GM19467 (cell line): ENCODE measurements at regions not wholly inside any gene's neighbourhood (a gene's known extent, or its start where the extent isn't known, plus 50 kb on each side); places are given as distances from the start of the nearest gene placed in this dataset.
"Not testable (repeated sequence)": the region's sequence is repeated elsewhere in the genome, so short reads cannot be mapped to it uniquely, and the experiment has no call there.

Source experiments
- ATAC-seq: cut with Tn5 transposase; IDR thresholded peaks from one replicate; pipeline ENCODE4 v1.9.1; 2021; ENCODE audit warnings: mild to moderate bottlenecking, moderate library complexity; ENCODE audit not compliant: unreplicated experiment

DNA sequence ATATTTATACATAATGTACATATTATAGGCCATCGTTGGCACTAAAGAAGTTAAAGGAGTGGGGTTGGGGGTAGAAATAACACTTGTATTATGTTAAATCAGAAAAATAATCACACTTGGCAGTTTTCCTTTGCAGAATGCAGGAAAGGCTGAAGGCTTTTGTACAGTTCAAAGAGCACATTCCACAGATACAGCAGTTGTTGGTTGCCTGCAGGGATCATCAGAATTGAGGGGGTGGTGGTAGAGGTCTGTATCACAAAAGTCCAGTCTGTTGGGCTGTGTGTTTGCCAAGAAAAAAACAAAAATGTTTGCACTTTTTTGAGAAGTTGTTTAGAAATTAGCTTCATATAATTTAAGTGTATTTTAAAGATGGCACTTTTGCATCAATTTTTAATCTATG is 231.8 kb upstream of the FOXP2 start:
- no peak for ATAC-seq

DNA sequence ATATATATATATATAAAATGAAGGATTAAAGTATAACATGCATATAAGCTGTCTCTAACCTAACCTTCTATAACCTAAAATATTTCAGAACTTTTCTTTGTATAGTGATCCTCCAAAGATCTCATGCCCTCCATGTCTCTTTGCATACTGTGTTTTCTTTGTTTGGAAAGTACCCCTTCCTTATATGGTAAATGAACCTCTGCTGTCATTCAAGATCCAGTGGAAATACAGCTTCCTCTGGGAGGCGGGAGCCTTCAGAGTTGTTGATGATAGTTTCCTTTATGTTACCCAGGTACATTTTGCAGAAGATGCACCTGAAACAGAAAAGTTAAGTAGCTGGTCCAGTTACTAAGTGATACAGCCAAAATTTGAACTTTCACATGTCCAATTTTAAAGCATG is 233.3 kb upstream of the FOXP2 start:
- no peak for ATAC-seq

DNA sequence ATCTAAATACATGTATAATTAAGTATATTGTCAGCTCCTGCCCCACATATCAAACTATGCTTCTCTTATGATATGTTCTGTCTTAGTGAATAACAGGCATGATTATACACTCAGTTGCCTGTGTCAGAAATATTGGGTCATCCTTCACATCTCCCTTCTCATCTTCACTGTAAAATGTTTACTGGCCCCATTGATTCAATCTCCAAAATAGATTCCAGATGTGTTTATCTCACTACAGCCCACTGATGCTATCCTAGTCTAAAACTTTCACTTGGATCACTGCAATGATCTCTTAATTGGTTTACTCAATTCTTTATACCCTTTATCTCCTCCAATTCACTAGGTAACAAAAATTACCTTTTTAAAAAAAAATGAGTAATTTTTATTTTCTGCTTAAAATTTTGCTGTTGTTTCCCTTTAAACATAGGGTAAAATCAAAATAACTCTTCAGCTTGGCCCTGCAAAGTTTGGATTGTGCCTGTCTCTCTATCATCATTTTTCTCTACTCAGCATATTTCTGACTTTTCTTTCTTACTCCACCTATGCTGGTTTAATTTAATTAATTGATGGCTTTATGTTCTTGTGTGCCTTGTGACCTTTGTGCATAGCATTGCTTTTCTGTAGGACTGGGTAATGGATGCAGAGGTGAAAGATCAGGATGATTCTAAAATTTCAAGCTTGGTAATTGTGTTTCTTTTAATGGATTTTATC is 233.9 kb upstream of the FOXP2 start:
- ATAC-seq = no peak

DNA sequence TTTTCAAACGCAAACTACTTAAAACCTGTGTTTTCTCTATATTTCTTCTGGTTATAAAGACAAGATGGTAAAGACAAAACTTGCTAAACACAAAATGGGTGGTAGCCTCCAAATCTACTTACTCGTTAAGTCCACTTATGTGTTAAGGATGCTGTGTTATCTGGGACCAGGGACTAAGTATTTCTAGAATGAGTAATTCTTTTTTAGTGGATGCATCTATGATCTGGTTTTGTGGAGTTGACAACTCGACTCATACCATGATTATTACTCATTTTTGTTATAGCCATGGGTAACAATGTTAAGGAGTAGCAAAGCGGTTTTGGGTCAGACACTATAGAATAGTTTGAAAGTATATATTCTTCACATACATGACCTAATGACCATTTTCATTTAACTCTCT is 239.5 kb upstream of the FOXP2 start:
- ATAC-seq = no peak

DNA sequence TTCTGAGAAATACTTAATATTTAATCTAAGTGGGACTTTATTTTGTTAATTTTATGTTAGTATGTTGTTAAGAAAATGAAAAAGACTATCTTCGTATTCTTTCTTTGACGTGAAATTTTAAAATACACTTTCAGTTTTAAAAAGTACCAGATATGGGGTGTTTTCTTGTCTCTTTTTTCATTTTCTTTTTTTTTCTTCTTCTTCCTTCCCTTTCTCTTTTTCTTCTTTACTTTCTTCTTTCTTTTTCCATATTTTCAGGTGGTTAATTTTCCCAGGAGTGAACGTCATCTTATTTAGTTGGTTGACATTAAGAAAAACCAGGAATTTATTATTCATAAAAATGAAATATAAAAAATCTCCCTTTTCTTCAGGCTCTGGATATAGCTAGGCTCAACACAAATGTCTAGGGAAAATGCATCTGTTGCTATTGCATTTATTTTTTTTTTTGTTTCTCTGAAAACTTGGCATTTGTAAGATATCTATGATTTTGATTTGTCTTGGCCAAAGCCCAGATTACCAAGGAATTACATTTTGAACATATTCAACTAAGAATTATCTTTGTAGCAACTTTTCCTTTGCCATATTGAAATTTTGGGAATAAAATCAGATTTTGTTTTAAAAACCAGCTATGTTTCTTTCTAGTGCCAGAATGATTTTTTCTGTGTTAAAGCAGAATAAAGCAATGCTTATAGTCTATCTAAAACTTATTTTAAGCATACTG is 241.3 kb upstream of the FOXP2 start:
- ATAC-seq = no peak

DNA sequence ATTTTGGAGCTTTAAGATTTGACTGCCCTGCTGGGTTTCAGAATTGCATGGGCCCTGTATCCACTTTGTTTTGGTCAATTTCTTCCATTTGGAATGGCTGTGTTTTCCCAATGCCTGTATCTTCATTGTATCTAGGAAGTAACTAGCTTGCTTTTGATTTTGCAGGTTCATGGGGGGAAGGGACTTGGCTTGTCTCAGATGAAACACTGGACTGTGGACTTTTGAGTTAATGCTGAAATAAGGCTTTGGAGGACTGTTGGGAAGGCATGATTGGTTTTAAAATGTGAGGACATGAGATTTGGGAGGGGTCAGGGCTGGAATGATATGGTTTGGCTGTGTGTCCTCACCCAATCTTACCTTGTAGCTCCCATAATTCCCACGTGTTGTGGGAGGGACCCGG is 245.2 kb upstream of the FOXP2 start:
- ATAC-seq = not testable (repeated sequence)

DNA sequence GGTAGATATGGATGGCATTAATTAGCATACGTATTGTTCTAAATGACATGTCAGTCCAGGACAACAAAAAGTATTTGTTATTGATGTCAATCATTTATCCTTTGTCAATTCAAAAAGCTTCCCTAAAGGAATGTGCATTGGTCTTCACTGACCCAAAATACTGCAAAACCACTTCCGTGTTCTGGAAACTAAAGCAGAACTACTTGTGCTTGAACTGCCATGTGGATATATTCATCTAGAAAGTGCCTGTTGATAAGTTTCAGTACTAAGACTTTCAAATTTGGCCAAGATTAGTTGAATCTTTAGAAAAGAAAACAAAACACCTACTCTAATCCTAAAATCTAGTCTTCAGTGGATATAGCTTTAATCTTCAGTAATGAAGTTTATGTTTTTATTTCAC is 242.1 kb upstream of the PPP1R3A start:
- no peak for ATAC-seq

DNA sequence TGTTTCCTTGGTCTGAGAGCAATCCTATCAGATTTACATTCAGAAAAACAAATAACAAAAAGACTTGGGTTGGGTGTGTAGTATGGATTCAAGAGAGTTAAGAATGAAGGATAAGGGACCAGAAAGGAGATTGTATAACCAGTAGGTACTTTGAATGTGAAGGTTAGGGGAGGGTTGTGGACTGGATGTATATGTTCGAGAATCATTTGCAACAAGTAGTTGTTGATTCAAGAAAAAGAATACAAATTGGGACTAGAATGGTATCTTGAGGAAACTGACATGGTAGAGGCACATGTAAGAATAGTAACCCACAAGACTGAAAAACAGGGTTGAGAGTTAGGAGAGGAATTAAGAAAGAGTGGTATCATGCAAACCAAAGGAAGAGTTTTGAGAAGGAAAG is 240.0 kb upstream of the PPP1R3A start:
- ATAC-seq = no peak

DNA sequence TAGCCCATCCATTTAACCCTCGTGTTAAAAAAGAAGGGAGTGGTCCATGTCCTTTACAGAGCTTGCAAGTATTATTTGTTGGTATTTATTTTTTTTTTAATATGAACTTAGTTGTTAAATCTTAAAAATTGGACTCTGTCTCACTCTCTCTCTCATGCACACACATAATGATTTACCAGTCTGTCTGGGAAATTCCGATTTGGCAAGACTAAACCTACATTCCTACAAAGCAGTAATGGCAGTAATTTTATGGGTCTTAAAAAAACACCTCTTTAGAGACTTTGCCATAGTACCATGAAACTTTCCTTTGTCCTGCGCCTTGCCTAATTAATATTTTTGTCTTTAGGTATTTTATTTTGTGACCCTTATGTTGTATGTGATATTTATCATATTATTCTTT is 239.5 kb upstream of the PPP1R3A start:
- no peak for ATAC-seq

DNA sequence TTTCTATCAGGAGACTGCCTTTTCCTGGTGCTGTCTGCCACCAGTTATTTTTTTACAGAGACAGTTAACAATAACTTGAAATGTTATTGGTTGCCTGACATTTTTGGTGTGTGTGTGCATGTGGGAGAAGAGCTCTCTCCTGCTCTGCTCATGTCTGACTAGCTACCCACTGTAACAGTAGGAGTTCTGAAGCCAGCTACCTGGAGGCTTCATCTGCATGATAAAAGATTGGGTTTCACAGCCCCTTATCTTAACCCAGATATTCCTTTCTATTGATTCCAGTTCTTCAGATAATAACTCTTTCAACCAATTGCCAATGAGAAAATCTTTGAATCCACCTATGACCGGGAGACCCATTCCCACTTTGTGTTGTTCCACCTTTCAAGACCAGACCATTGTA is 237.4 kb upstream of the PPP1R3A start:
- ATAC-seq = no peak

DNA sequence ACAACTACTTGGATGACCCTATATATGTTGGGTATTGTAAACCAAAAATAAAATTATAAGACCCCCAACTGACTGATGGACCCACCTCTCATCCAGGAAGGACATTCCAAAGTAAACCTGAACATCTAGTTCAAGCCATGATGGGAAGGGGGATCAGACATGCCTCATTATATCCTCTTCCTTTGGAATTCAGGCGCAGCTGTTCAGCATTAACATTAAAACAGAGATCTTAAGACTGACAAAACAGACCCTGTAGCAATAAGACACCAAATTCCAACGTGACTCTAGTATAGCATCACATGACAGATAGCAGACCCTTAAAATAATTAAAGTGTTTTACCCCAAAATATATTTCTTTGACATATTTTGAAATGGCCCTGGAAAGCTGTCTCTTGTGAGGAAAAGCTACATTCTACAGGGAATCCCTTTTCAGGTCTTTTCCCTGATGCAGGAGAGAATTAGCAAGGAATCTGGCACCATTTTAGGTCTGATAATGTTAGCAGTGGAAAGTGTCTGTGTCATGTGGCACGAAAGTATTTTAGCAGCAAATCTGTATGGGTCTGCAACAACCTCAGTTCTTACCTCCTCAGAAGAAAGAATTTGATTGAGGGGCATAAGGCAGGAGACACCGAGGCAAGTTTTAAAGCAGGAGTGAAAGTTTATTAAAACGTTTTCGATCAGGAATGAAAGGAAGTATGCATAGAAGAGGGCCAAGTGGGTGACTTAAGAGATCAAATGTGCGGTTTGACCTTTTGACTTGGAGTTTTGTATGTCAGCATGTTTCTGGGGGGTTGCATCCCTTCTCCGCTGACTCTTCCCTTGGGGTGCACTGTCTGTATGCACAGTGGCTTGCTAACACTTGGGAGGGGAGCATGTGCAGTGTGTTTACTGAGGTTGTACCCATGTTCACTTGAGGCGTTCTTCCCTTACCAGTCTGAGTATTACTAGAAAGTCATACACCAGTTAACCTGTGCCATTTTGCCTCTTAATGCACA is 236.6 kb upstream of the PPP1R3A start:
- no peak for ATAC-seq

DNA sequence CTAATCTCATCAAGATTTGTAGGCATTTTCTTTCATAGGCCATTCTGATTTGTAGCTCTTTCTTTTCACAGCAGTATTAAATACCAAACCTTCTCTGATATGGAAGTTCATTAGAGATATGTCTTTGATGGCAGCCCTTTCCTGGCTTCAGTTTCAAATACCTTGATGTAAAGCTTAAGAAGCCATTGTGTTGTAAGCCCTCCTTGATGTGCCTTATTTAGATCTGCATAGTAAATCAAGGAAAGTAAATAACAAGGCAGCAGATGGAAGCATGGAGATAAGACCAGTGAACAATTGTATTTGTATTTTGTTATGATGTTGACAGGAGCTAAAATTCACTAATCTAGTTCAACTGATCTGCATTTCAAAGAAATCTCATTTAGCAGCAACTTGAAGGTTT is 234.9 kb upstream of the PPP1R3A start:
- ATAC-seq = no peak

DNA sequence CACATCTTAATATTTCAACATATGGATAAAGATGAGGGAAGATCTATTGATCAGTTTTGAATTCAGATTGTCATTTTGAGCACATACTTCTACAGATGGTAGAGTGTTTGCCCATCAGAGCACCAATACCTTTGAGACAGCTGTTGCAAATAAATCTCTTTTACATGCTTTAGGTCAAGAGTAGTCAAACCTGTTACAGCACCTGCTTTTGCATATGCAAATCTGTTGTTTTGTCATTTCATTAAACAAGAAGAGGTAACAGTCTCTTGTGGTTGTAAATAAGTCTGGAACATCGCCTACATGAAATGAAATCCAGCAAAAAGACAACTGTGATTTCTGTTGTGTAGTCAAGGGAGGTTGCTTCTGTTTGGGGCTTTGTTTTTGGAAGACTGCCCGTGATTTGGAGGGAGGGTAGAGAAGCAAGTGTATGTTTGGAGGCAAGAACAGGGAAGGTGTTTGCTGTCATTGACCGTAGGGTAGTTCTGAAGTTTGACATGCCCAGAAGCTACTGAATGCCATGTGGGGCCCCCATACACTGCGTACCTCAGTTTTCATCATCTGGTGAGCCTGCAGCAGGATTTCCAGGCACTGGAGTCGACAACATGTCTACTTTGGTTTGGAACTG is 233.6 kb upstream of the PPP1R3A start:
- ATAC-seq = no peak

DNA sequence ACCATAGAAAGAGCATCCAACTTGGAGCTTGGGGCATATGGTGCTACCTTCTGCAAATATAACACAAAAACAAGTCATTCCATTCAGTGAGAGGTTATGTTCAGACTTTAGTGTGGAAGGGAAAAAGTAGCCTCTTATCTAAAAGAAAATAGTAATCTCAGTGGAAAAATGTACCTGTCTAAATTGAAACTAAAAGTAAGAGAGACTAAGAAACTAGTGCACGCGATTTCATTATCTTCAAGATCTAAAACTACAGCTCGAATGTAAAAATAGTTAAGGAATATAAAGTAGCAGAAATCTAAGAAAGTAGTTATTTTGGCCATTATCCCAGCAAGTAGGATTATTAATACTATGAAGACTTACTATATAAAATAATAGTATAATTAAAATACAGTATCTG is 233.0 kb upstream of the PPP1R3A start:
- ATAC-seq = no peak

DNA sequence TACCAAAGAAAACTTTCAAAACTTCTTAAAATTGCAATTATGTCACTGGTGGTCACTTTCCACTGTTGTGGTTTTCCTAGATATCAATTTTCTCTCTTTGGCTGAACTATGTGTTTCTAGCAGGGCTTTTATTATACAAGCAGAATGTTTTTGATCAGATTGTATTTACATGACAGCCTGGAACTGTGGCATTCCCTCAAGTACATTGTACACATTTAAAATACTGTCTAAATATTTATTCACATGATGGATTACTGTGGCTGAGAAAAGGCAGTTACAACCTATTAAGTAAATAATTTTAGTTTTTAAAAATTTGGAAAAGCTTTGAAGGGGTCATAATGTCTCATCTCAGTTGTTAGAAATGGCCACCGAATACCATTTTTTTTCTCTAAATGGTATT is 231.9 kb upstream of the PPP1R3A start:
- no peak for ATAC-seq

DNA sequence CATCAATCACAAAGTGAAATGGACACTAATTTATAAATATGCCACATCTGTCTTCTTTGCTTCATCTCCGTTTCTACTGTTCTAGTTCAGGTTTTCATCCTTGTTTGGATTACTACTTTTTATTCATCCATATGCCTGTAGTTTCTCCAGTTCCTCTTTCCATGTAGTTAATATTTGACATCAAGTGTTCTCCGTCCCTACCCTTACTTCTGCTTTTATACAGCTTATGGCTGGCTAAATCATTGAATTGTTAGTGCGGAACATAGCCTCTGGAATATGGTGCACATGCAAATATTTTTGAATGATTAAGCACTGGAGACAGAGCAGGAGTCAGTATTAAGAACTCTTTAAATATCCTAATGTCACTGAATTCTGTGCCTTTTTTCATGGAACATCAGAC is 230.0 kb upstream of the PPP1R3A start:
- no peak for ATAC-seq

DNA sequence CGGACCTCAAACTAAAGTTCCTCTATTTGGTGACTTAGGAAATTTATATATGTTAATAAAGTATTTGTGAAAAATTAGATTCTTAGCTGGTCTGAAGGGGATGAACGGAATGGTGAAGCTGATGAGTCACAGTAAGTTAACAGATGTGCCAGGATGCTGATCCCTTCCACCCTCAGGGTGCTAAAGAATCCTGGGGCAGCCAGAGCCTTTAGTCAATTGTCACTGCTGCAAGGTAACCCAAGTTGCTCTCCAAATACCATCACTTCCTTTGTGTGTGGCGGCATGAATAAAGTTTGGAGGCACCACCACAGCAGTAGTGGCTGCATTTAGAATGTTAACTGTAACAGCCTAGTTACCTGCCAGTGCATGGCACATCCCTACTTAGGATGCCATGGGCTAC is 222.6 kb upstream of the PPP1R3A start:
- ATAC-seq = no peak

DNA sequence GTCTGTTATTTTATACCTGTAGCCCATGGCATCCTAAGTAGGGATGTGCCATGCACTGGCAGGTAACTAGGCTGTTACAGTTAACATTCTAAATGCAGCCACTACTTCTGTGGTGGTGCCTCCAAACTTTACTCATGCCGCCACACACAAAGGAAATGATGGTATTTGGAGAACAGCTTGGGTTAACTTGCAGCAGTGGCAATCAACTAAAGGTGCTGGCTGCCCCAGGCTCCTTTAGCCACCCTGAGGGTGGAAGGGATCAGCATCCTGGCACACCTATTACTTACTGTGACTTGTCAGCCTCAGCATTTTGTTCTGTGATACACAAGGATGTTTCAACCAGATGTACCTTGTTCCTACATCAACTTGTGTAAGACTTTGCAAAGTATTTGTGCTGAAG is 221.8 kb upstream of the PPP1R3A start:
- ATAC-seq = no peak

DNA sequence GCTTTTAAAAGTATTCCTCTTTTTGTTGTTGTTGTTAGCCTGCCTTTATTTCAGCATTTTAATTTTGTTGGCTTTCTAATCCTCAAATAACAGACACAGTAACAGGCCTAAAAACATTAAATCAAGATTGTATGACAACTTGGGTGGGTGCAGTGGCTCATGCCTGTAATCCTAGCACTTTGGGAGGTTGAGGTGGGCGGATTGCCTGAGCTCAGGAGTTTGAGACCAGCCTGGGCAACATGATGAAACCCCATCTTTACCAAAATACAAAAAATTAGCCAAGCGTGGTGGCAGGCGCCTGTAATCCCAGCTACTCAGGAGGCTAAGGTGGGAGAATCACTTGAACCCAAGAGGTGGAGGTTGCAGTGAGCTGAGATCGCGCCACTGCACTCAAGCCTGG is 220.9 kb upstream of the PPP1R3A start:
- ATAC-seq = not testable (repeated sequence)

DNA sequence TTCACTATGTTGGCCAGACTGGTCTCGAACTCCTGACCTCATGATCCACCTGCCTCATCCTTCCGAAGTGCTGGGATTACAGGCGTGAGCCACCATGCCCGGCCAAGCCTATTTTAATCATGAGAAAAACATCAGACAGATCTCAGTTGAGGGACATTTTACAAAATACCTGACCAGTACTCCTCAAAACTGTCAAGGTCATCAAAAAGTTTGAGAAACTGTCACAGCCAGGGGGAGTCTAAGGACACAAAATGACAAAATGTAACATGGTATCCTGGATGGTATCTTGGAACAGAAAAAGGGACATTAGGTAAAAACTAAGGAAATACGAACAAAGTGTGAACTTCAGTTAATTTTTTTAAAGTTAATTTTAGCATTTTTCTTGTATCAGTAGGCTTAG is 219.8 kb upstream of the PPP1R3A start:
- ATAC-seq = no peak

DNA sequence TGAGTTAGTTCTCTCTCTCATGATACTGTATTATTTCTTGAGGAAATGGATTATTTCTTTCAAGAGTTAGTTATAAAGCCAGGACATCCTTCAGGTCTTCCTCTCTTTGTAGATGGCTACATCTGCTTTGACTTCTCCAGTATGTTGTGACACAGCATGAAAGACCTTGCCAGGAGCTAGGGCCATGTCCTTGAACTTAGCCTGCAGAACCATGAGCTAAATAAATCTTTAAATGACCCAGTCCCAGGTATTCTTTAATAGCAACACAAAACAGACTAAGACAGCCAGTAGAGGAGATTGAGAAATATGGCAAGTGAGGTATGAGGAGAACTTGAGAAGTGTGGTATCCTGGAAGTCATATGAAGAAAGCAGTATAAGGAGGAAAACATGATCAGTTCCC is 214.9 kb upstream of the PPP1R3A start:
- no peak for ATAC-seq
